ENCODE measurements at regions not wholly inside any gene's neighbourhood (a gene's known extent, or its start where the extent isn't known, plus 50 kb on each side); places are given as distances from the start of the nearest gene placed in this dataset.

GRCh38 chr13:48806522-48806921, 152.8 kb downstream of the CYSLTR2 start:
- TF ChIP-seq POLR2A (IDR thresholded peaks at IDR 0.05) (no peak), CTCF (IDR thresholded peaks at IDR 0.05) (no peak)
